Mucosa of descending colon (tissue), 3 donors: ENCODE measurements at regions not wholly inside any gene's neighbourhood (a gene's known extent, or its start where the extent isn't known, plus 50 kb on each side); places are given as distances from the start of the nearest gene placed in this dataset.

ENCODE experiments used
- ATAC-seq: fragments of 200-7000 bp; cut with Tn5 transposase; one replicate; pipeline ENCODE4 v1.9.1; 2020; ENCODE audit warnings: mild to moderate bottlenecking, moderate library complexity
- DNase-seq, 3 donors: peaks; one replicate each; pipeline ENCODE4 v3.0.0-alpha.2; 2020
- H3K36me3 ChIP-seq: fragments of 200-600 bp; one replicate; pipeline ENCODE4 v1.8.0; 2021; ENCODE audit warnings: low read depth, mild to moderate bottlenecking
- H3K4me1 ChIP-seq: fragments of 200-600 bp; one replicate; pipeline ENCODE4 v1.8.0; 2021; ENCODE audit warnings: low read depth, mild to moderate bottlenecking
- H3K4me3 ChIP-seq: fragments of 200-600 bp; one replicate; pipeline ENCODE4 v1.8.0; 2021; ENCODE audit warnings: mild to moderate bottlenecking
- H3K9me3 ChIP-seq: fragments of 200-600 bp; one replicate; pipeline ENCODE4 v1.8.0; 2021; ENCODE audit warnings: mild to moderate bottlenecking
- CTCF ChIP-seq: fragments of 200-600 bp; IDR thresholded peaks from one replicate; pipeline ENCODE4 v1.8.0; 2022; ENCODE audit warnings: antibody characterized with exemption, mild to moderate bottlenecking
- intact Hi-C, 2 donors: fragments of 100-400 bp; cut with DNase I in 1 of 2; cut with micrococcal nuclease in 1 of 2; formaldehyde crosslinking; loops; one replicate each; pipeline versions ENCODE4 v1.11.0 to v1.11.1; 2022; cut with DNase I, micrococcal nuclease
- donor health status: DM: no; HTN: no; CAD: no; lungs with moderate emphysema.
- donor health status: DM: no; HTN: no; CAD: no.
- donor health status: DM: no; HTN: yes; CAD: no.

- intact Hi-C loops, result no loop called here
- ATAC-seq, result no peak
- Histone ChIP-seq H3K9me3 (no peaks in the 10 kb centered on the region), H3K4me3 (no peak overlapping the region), H3K36me3 (no peaks in the 10 kb centered on the region), H3K4me1 (no peaks in the 10 kb centered on the region)
- DNase-seq, result no peak
- no peak for TF ChIP-seq CTCF
These were observed 360.4 kb upstream of the NWD2 start for GRCh38 chr4:36884151-36884550.

- no peaks in the 10 kb centered on the region for H3K36me3 ChIP-seq
These were observed 352.6 kb upstream of the NWD2 start for GRCh38 chr4:36891971-36892370.

GRCh38 chr4:36900446-36900987 is 344.0 kb upstream of the NWD2 start:
- Histone ChIP-seq H3K4me3 (no peak overlapping the region), H3K4me1 (no peaks in the 10 kb centered on the region), H3K9me3 (no peaks in the 10 kb centered on the region), H3K36me3 (no peaks in the 10 kb centered on the region)
- TF ChIP-seq CTCF, result no peak
- no peak for DNase-seq
- intact Hi-C loops, result no loop called here
- no peak for ATAC-seq

More at GRCh38 chr4:36891971-36892370, 352.6 kb upstream of the NWD2 start:
- no peak for TF ChIP-seq CTCF
- DNase-seq (no peak), ATAC-seq (no peak)
- Histone ChIP-seq H3K4me3 (no peak overlapping the region), H3K4me1 (no peaks in the 10 kb centered on the region), H3K9me3 (no peaks in the 10 kb centered on the region)
- intact Hi-C loops, result no loop called here

- Histone ChIP-seq H3K9me3 (no peaks in the 10 kb centered on the region), H3K4me3 (no peak overlapping the region), H3K36me3 (no peaks in the 10 kb centered on the region), H3K4me1 (no peaks in the 10 kb centered on the region)
- intact Hi-C loops, result no loop called here
- TF ChIP-seq CTCF, result no peak
- no peak for ATAC-seq
- DNase-seq, result no peak
These were observed 339.7 kb upstream of the NWD2 start for GRCh38 chr4:36904823-36905222.

- ATAC-seq (no peak), DNase-seq (no peak)
- Histone ChIP-seq H3K4me1 (no peaks in the 10 kb centered on the region), H3K36me3 (no peaks in the 10 kb centered on the region), H3K9me3 (no peaks in the 10 kb centered on the region), H3K4me3 (no peak overlapping the region)
- TF ChIP-seq CTCF, result no peak
- intact Hi-C loops, result no loop called here
These were observed 330.4 kb upstream of the NWD2 start for GRCh38 chr4:36914106-36914505.

GRCh38 chr4:36915717-36916116 is 328.8 kb upstream of the NWD2 start:
- Histone ChIP-seq H3K4me3 (no peak overlapping the region), H3K9me3 (no peaks in the 10 kb centered on the region), H3K4me1 (no peaks in the 10 kb centered on the region), H3K36me3 (no peaks in the 10 kb centered on the region)
- peak; percentile 55 for ATAC-seq
- DNase-seq, result no peak
- intact Hi-C loops, result no loop called here
- TF ChIP-seq CTCF, result no peak
